ENCODE measurements at regions not wholly inside any gene's neighbourhood (a gene's known extent, or its start where the extent isn't known, plus 50 kb on each side); places are given as distances from the start of the nearest gene placed in this dataset.

DNA sequence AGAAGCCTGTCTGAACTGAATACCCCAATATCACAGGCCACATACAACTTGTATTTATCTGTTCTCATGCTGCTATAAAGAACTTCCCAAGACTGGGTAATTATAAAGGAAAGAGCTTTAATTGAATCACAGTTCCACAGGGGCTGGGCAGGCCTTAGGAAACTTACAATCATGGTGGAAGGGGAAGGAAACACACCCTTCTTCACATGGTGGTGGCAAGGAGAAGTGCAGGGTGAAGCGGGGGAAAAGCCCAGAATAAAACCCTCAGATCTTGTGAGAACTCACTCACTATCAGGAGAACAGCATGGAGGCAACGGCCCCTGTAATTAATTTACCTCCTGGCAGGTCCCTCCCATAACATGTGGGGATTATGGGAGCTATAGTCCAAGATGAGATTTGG lies 50.3 kb upstream of the FNDC1 start:
- DNase-seq (ENCODE audit: low read depth), result no peak
- TF ChIP-seq, protein P1, sequence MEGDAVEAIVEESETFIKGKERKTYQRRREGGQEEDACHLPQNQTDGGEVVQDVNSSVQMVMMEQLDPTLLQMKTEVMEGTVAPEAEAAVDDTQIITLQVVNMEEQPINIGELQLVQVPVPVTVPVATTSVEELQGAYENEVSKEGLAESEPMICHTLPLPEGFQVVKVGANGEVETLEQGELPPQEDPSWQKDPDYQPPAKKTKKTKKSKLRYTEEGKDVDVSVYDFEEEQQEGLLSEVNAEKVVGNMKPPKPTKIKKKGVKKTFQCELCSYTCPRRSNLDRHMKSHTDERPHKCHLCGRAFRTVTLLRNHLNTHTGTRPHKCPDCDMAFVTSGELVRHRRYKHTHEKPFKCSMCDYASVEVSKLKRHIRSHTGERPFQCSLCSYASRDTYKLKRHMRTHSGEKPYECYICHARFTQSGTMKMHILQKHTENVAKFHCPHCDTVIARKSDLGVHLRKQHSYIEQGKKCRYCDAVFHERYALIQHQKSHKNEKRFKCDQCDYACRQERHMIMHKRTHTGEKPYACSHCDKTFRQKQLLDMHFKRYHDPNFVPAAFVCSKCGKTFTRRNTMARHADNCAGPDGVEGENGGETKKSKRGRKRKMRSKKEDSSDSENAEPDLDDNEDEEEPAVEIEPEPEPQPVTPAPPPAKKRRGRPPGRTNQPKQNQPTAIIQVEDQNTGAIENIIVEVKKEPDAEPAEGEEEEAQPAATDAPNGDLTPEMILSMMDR (conservative IDR thresholded peaks at IDR 0.05; ENCODE audit: low read depth, low read length), result no peak

DNA sequence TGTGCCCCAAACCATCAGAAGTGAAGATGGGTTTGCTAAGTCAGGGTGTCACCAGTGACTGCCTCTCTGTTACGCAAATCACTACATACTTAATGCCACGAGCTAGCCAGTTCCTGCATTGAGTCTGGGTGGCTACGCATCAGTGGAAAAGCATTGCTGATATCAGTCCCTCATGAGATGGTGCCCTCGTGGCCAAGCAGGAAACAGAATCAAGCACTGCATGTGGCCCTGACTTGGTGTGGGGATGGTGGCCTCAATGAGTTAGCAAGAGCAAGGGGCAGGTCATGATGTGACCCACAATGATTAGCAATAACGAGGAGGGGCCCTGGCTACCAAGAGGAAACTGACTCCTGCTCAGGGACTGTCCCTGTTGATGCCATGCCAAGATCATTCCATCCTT lies 51.6 kb upstream of the FNDC1 start:
- no peak for DNase-seq (ENCODE audit: low read depth)
- TF ChIP-seq, protein P1 (conservative IDR thresholded peaks at IDR 0.05; ENCODE audit: low read depth, low read length), result no peak
- H3K4me3 ChIP-seq (ENCODE audit: low read depth, low read length), result no peak overlapping the region

More for the DNA sequence above, 50.3 kb upstream of the FNDC1 start:
- H3K4me3 ChIP-seq (ENCODE audit: low read depth, low read length), result no peak overlapping the region

DNA sequence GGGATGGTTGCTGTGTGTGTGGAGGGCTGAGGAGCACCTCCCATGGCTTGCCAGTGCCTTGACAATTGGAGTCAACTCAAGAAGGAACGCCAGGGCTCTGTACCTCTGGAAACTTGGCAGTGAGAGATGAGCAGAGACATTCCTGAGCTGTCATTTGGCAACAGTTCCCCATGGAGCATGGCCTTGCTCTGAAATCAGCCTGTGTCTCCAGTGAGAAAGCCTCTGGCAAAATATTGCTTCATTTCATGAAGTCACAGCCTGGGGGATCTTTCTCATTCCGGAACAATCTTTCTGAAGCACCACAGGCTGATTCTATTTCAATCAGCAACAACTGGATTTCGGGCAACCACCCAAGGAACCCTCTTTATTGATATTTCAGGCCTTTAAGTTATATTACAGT lies 52.2 kb upstream of the FNDC1 start:
- DNase-seq (ENCODE audit: low read depth), result no peak

DNA sequence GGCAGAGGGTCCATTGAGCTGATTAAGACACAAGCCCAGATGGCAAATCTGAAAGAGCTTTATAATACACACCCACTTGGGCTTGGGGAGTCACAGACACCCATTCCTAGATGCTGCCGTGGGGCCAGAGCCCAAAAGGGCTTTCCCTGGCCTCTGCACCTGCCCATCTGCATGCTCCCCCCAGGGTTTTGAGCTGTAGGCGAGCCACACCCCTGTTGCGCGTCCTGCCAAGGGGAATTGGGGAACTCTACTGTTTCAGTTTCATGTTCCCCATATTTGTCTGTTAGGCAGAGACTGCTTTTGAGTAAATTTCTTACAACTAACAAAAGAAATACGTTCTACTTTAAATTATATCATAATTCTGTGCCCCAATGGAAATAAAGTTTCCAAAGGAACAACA lies 52.9 kb upstream of the FNDC1 start:
- TF ChIP-seq, protein P1 (conservative IDR thresholded peaks at IDR 0.05; ENCODE audit: low read depth, low read length), result no peak
- no peak for DNase-seq (ENCODE audit: low read depth)
- H3K4me3 ChIP-seq (ENCODE audit: low read depth, low read length), result no peak overlapping the region

More for the DNA sequence above, 52.2 kb upstream of the FNDC1 start:
- no peak overlapping the region for H3K4me3 ChIP-seq (ENCODE audit: low read depth, low read length)
- TF ChIP-seq, protein P1 (conservative IDR thresholded peaks at IDR 0.05; ENCODE audit: low read depth, low read length), result no peak

DNA sequence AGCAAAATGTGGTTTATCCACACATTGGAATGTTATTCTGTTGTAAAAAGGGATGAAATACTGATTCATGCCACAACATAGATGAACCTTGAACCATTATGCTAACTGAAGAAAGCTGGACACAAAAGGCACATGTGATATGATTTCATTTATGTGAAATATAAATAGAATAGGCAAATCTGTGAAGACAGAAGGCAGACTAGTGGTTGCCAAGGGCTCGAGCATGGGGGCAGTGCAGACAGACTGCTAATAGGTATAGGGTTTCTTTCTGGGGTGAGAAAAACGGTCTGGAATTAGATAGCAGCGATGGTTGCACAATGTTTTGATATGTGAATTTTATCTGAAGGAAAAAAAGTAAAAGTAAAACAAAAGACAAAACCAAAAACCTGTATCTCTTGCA lies 54.6 kb upstream of the FNDC1 start:
- DNase-seq (ENCODE audit: low read depth), result no peak
- no peak overlapping the region for H3K4me3 ChIP-seq (ENCODE audit: low read depth, low read length)
- TF ChIP-seq, protein P1 (conservative IDR thresholded peaks at IDR 0.05; ENCODE audit: low read depth, low read length), result no peak

DNA sequence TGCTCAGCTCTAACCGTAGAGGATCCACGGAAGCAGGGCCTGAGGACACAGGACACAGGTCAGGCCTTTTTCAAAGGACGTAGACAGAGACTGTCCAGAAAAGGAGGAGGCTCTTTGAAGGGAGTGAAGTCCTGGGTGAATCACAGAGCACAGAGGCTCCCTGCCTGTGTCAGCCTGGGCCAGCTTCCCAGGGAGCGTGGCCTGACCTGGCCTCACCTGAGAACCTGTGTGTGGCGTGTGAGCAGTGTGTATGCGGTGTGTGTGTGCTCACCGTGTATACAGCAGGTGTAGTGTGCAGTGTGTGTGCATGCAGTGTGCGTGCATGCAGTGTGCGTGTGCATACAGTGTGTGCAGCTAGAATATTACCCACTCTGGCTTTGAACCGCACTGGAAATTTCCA lies 56.0 kb upstream of the FNDC1 start:
- H3K4me3 ChIP-seq (ENCODE audit: low read depth, low read length), result no peak overlapping the region
- TF ChIP-seq, protein P1 (conservative IDR thresholded peaks at IDR 0.05; ENCODE audit: low read depth, low read length), result no peak

DNA sequence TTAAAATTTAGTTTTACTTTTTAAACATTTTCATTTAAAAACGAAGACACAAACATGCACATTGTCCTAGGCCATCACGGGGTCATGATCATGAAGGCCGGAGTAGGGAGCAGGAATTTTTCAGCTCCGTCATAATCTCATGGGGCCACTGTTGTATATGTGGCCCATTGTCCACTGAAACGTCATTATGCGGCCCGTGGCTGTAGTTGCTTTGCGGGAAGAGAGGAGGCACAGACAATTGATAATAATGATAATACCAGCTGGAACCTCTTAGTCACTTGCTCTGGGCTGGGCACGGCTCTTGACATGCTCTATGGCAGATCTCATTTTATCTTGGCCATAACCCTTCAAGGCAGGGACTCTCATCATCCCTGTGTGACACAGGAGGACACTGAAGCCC lies 56.5 kb upstream of the FNDC1 start:
- no peak overlapping the region for H3K4me3 ChIP-seq (ENCODE audit: low read depth, low read length)
- no peak for DNase-seq (ENCODE audit: low read depth)
- TF ChIP-seq, protein P1 (conservative IDR thresholded peaks at IDR 0.05; ENCODE audit: low read depth, low read length), result no peak

More for the DNA sequence above, 56.0 kb upstream of the FNDC1 start:
- DNase-seq (ENCODE audit: low read depth), result no peak

Data from epithelial cell of proximal tubule (primary cell).